A673 (cell line): ENCODE measurements at regions not wholly inside any gene's neighbourhood (a gene's known extent, or its start where the extent isn't known, plus 50 kb on each side); places are given as distances from the start of the nearest gene placed in this dataset.

Experiments
- CTCF ChIP-seq: fragments of 300-800, 200-600 bp; sonication (generic); conservative IDR thresholded peaks from 2 replicates; pipeline ENCODE4 v1.5.1; 2017; ENCODE audit warnings: low read depth, mild to moderate bottlenecking, antibody characterized with exemption, low read length, moderate library complexity, mixed read lengths
- EZH2 ChIP-seq: fragments of 200-600 bp; sonication (generic); IDR thresholded peaks from 2 replicates; pipeline ENCODE4 v1.6.1; 2017; ENCODE audit warnings: borderline replicate concordance, low read depth, mild to moderate bottlenecking, mixed read lengths, antibody characterized with exemption, low read length; ENCODE audit not compliant: poor library complexity, severe bottlenecking

GRCh38 chr6:143595251-143596036, 82.3 kb upstream of the PHACTR2 start:
- no peak for TF ChIP-seq CTCF
- no peak for TF ChIP-seq EZH2
